Omental fat pad (tissue), 3 donors: ENCODE measurements at regions not wholly inside any gene's neighbourhood (a gene's known extent, or its start where the extent isn't known, plus 50 kb on each side); places are given as distances from the start of the nearest gene placed in this dataset.

ENCODE experiments used
- ATAC-seq: fragments of 150-250 bp; one replicate; pipeline ENCODE4 v1.9.1; 2016; ENCODE audit warnings: mild to moderate bottlenecking, moderate library complexity; ENCODE audit not compliant: low FRiP score
- DNase-seq: peaks from one replicate; pipeline ENCODE4 v3.0.0-alpha.2; 2019; ENCODE audit warnings: low spot score
- CTCF ChIP-seq, 3 donors: fragments of 450-650 bp; IDR thresholded peaks; one replicate each; pipeline ENCODE4 v1.5.1; 2016 to 2017; ENCODE audit warnings: antibody characterized with exemption in 3 of 3, mild to moderate bottlenecking in 3 of 3, moderate library complexity in 2 of 3

GRCh38 chr16:16879567-16880251 lies 500.8 kb downstream of the NPIPA7 start:
- TF ChIP-seq CTCF (IDR thresholded peaks at IDR 0.05), result no peak
- no peak for DNase-seq

GRCh38 chr16:16881814-16882213 lies 502.9 kb downstream of the NPIPA7 start:
- TF ChIP-seq CTCF (IDR thresholded peaks at IDR 0.05), result no peak
- DNase-seq, result no peak
- ATAC-seq, result no peak

More at GRCh38 chr16:16879567-16880251, 500.8 kb downstream of the NPIPA7 start:
- ATAC-seq, result no peak

GRCh38 chr16:16882766-16883165 lies 503.8 kb downstream of the NPIPA7 start:
- no peak for TF ChIP-seq CTCF (IDR thresholded peaks at IDR 0.05)
- DNase-seq, result no peak
- no peak for ATAC-seq

GRCh38 chr16:16884451-16884850 lies 505.5 kb downstream of the NPIPA7 start:
- ATAC-seq (no peak), DNase-seq (no peak)
- TF ChIP-seq CTCF (IDR thresholded peaks at IDR 0.05), result no peak

- ATAC-seq, result no peak
- no peak for DNase-seq
Observed at GRCh38 chr16:16887193-16887592, 508.3 kb downstream of the NPIPA7 start.

GRCh38 chr16:16890964-16891363 lies 512.0 kb downstream of the NPIPA7 start:
- no peak for TF ChIP-seq CTCF (IDR thresholded peaks at IDR 0.05)
- DNase-seq (no peak), ATAC-seq (no peak)

More at GRCh38 chr16:16887193-16887592, 508.3 kb downstream of the NPIPA7 start:
- TF ChIP-seq CTCF (IDR thresholded peaks at IDR 0.05), result no peak

GRCh38 chr16:16904601-16905000 lies 525.7 kb downstream of the NPIPA7 start:
- TF ChIP-seq CTCF (IDR thresholded peaks at IDR 0.05), result no peak
- no peak for DNase-seq

More at GRCh38 chr16:16904601-16905000, 525.7 kb downstream of the NPIPA7 start:
- ATAC-seq, result no peak
